HepG2 (cell line): ENCODE measurements at regions not wholly inside any gene's neighbourhood (a gene's known extent, or its start where the extent isn't known, plus 50 kb on each side); places are given as distances from the start of the nearest gene placed in this dataset.

Source experiments
- E2F5 ChIP-seq: sonication (generic); formaldehyde crosslinking; conservative IDR thresholded peaks from 2 replicates; pipeline ENCODE4 v1.4.0; 2020; ENCODE audit warnings: missing genetic modification reagents
- HES4 ChIP-seq: sonication (generic); formaldehyde crosslinking; IDR thresholded peaks from 2 replicates; pipeline ENCODE4 v1.9.0; 2021; ENCODE audit warnings: mild to moderate bottlenecking, missing genetic modification reagents, borderline replicate concordance
- PATZ1 ChIP-seq: sonication (generic); formaldehyde crosslinking; IDR thresholded peaks from 2 replicates; pipeline ENCODE4 v1.4.0; 2020; ENCODE audit warnings: missing genetic modification reagents

- TF ChIP-seq E2F5 (CRISPR knock-in tag) (no peak), HES4 (CRISPR knock-in tag) (no peak), PATZ1 (CRISPR knock-in tag) (no peak)
These were observed 53.3 kb upstream of the SLITRK1 start (continued) for GRCh38 chr13:83935566-83935965.
